ENCODE measurements at regions not wholly inside any gene's neighbourhood (a gene's known extent, or its start where the extent isn't known, plus 50 kb on each side); places are given as distances from the start of the nearest gene placed in this dataset.
"Not testable (repeated sequence)": the region's sequence is repeated elsewhere in the genome, so short reads cannot be mapped to it uniquely, and the experiment has no call there.

GRCh38 chr5:177941386-177941785, 54.7 kb downstream of the PROP1 start:
- not testable (repeated sequence) for H3K27me3 ChIP-seq (ENCODE audit: control insufficient read depth in 3 of 3, insufficient read depth in 3 of 3, low read length in 3 of 3); H3K9me3 ChIP-seq (ENCODE audit: control insufficient read depth in 2 of 2, insufficient read depth in 1 of 2, low read depth in 1 of 2, low read length in 1 of 2); FAIRE-seq; H3K36me3 ChIP-seq (ENCODE audit: control insufficient read depth in 3 of 3, insufficient read depth in 2 of 3, low read depth in 1 of 3, low read length in 3 of 3); H3K4me3 ChIP-seq (ENCODE audit: low read depth in 1 of 3, low read length in 3 of 3); DNase-seq; H3K4me1 ChIP-seq (ENCODE audit: control insufficient read depth in 3 of 3, insufficient read depth in 2 of 3, low read depth in 1 of 3, low read length in 2 of 3); H3K27ac ChIP-seq (ENCODE audit: low read depth in 1 of 3, low read length in 2 of 3)
- 78 to 85% (median 81%) methylated on average over 5 of the region's 5 CpGs for WGBS, 3 donors

- peak; percentile 30 to 43 for DNase-seq
- not testable (repeated sequence) for H3K27me3 ChIP-seq (ENCODE audit: control insufficient read depth in 3 of 3, insufficient read depth in 3 of 3, low read length in 3 of 3); H3K27ac ChIP-seq (ENCODE audit: low read depth in 1 of 3, low read length in 2 of 3); H3K4me3 ChIP-seq (ENCODE audit: low read depth in 1 of 3, low read length in 3 of 3); H3K4me1 ChIP-seq (ENCODE audit: control insufficient read depth in 3 of 3, insufficient read depth in 2 of 3, low read depth in 1 of 3, low read length in 2 of 3); H3K9me3 ChIP-seq (ENCODE audit: control insufficient read depth in 2 of 2, insufficient read depth in 1 of 2, low read depth in 1 of 2, low read length in 1 of 2); H3K36me3 ChIP-seq (ENCODE audit: control insufficient read depth in 3 of 3, insufficient read depth in 2 of 3, low read depth in 1 of 3, low read length in 3 of 3); FAIRE-seq
- WGBS, 3 donors = 3 to 8% (median 4%) methylated on average over 27 to 79 of the region's 79 CpGs
These were observed 56.5 kb downstream of the PROP1 start for GRCh38 chr5:177939246-177940171.

DNA sequence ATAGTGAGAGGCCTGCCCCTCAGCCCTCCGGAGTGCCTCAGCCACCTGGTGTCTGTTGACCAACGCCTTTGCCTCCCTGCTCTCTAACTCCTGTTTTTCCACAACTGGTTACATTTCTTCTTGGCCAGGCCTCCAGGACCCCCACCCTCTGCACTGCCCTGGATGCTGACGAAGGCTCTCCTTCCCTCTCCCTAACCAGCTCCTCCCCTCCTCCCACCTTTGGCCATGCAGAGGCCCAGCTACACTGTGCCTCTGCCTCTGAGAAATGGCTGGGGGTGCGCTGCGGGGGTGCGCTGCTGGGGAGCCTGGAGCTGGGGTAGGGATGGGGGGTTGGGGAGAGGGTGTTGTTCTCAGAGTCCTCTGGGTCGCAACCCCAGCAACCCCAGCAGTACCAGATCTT, 57.3 kb downstream of the PROP1 start:
- not testable (repeated sequence) for H3K9me3 ChIP-seq (ENCODE audit: control insufficient read depth in 2 of 2, insufficient read depth in 1 of 2, low read depth in 1 of 2, low read length in 1 of 2); FAIRE-seq; H3K27ac ChIP-seq (ENCODE audit: low read depth in 1 of 3, low read length in 2 of 3); H3K36me3 ChIP-seq (ENCODE audit: control insufficient read depth in 3 of 3, insufficient read depth in 2 of 3, low read depth in 1 of 3, low read length in 3 of 3); H3K4me1 ChIP-seq (ENCODE audit: control insufficient read depth in 3 of 3, insufficient read depth in 2 of 3, low read depth in 1 of 3, low read length in 2 of 3); DNase-seq; H3K27me3 ChIP-seq (ENCODE audit: control insufficient read depth in 3 of 3, insufficient read depth in 3 of 3, low read length in 3 of 3); H3K4me3 ChIP-seq (ENCODE audit: low read depth in 1 of 3, low read length in 3 of 3)
- WGBS, 3 donors = 17 to 32% (median 29%) methylated on average over 7 of the region's 7 CpGs

- H3K36me3 ChIP-seq (ENCODE audit: control insufficient read depth in 3 of 3, insufficient read depth in 2 of 3, low read depth in 1 of 3, low read length in 3 of 3); H3K27me3 ChIP-seq (ENCODE audit: control insufficient read depth in 3 of 3, insufficient read depth in 3 of 3, low read length in 3 of 3); H3K27ac ChIP-seq (ENCODE audit: low read depth in 1 of 3, low read length in 2 of 3); FAIRE-seq; H3K9me3 ChIP-seq (ENCODE audit: control insufficient read depth in 2 of 2, insufficient read depth in 1 of 2, low read depth in 1 of 2, low read length in 1 of 2); H3K4me1 ChIP-seq (ENCODE audit: control insufficient read depth in 3 of 3, insufficient read depth in 2 of 3, low read depth in 1 of 3, low read length in 2 of 3); H3K4me3 ChIP-seq (ENCODE audit: low read depth in 1 of 3, low read length in 3 of 3): not testable (repeated sequence)
- DNase-seq = peak in 1 of 2 donors; percentile 2
These were observed 61.8 kb downstream of the PROP1 start for GRCh38 chr5:177934233-177934632.

GRCh38 chr5:177930269-177931022, 65.6 kb downstream of the PROP1 start:
- WGBS, 3 donors = 57 to 75% (median 73%) methylated on average over 9 to 19 of the region's 19 CpGs
- not testable (repeated sequence) for H3K4me3 ChIP-seq (ENCODE audit: low read depth in 1 of 3, low read length in 3 of 3); H3K36me3 ChIP-seq (ENCODE audit: control insufficient read depth in 3 of 3, insufficient read depth in 2 of 3, low read depth in 1 of 3, low read length in 3 of 3); H3K4me1 ChIP-seq (ENCODE audit: control insufficient read depth in 3 of 3, insufficient read depth in 2 of 3, low read depth in 1 of 3, low read length in 2 of 3); H3K9me3 ChIP-seq (ENCODE audit: control insufficient read depth in 2 of 2, insufficient read depth in 1 of 2, low read depth in 1 of 2, low read length in 1 of 2); DNase-seq; H3K27me3 ChIP-seq (ENCODE audit: control insufficient read depth in 3 of 3, insufficient read depth in 3 of 3, low read length in 3 of 3); H3K27ac ChIP-seq (ENCODE audit: low read depth in 1 of 3, low read length in 2 of 3); FAIRE-seq

DNA sequence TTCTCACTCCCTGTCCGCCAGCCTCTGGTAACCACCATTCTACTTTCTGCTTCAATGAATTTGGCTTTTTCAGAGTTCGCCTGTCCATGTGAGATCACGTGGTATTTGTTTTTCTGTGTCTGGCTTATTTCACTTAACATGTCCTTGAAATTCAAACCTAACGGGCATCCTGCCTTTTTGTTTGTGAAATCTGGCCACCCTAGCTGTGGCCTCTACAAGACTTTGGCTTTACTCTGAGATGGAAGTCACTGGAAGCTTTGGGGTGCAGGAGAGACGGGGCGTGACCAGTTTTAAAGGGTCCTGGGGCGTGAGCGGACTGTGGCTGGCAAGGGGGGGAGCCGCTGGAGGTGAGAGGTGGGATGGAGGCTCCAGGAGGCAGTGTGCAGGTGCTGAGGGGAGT, 66.4 kb downstream of the PROP1 start:
- not testable (repeated sequence) for FAIRE-seq; H3K27me3 ChIP-seq (ENCODE audit: control insufficient read depth in 3 of 3, insufficient read depth in 3 of 3, low read length in 3 of 3); H3K27ac ChIP-seq (ENCODE audit: low read depth in 1 of 3, low read length in 2 of 3); H3K9me3 ChIP-seq (ENCODE audit: control insufficient read depth in 2 of 2, insufficient read depth in 1 of 2, low read depth in 1 of 2, low read length in 1 of 2); H3K4me1 ChIP-seq (ENCODE audit: control insufficient read depth in 3 of 3, insufficient read depth in 2 of 3, low read depth in 1 of 3, low read length in 2 of 3); H3K4me3 ChIP-seq (ENCODE audit: low read depth in 1 of 3, low read length in 3 of 3); H3K36me3 ChIP-seq (ENCODE audit: control insufficient read depth in 3 of 3, insufficient read depth in 2 of 3, low read depth in 1 of 3, low read length in 3 of 3); DNase-seq
- 89 to 100% (median 94%) methylated on average over 5 to 9 of the region's 9 CpGs for WGBS, 3 donors

DNA sequence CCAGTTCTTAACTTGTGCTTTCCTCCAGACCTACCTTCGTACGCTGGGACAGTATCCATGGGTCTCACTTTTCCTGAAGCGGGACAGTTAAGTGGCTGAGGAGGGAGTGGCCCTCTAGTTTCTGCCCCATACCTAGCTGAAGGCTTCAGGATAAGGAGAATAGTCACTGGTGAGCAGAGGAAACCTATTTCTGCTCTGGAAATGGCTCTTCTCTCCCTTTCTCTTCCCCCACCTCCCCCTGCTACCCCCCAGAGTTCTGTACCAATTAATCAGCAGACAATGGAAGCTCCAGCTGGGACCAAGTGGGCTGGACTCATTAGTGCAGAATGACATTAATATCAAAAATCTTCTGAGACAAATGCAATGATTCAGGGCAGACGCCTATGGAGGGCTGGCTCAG, 68.5 kb downstream of the PROP1 start:
- not testable (repeated sequence) for FAIRE-seq; H3K27ac ChIP-seq (ENCODE audit: low read depth in 1 of 3, low read length in 2 of 3); H3K36me3 ChIP-seq (ENCODE audit: control insufficient read depth in 3 of 3, insufficient read depth in 2 of 3, low read depth in 1 of 3, low read length in 3 of 3); H3K9me3 ChIP-seq (ENCODE audit: control insufficient read depth in 2 of 2, insufficient read depth in 1 of 2, low read depth in 1 of 2, low read length in 1 of 2); H3K27me3 ChIP-seq (ENCODE audit: control insufficient read depth in 3 of 3, insufficient read depth in 3 of 3, low read length in 3 of 3); H3K4me3 ChIP-seq (ENCODE audit: low read depth in 1 of 3, low read length in 3 of 3); DNase-seq; H3K4me1 ChIP-seq (ENCODE audit: control insufficient read depth in 3 of 3, insufficient read depth in 2 of 3, low read depth in 1 of 3, low read length in 2 of 3)
- WGBS, 3 donors = no CpG with 5 or more reads among the region's 4 CpGs

GRCh38 chr5:177924577-177924976, 71.5 kb downstream of the PROP1 start:
- not testable (repeated sequence) for H3K36me3 ChIP-seq (ENCODE audit: control insufficient read depth in 3 of 3, insufficient read depth in 2 of 3, low read depth in 1 of 3, low read length in 3 of 3); H3K9me3 ChIP-seq (ENCODE audit: control insufficient read depth in 2 of 2, insufficient read depth in 1 of 2, low read depth in 1 of 2, low read length in 1 of 2); H3K27me3 ChIP-seq (ENCODE audit: control insufficient read depth in 3 of 3, insufficient read depth in 3 of 3, low read length in 3 of 3); DNase-seq; FAIRE-seq; H3K4me1 ChIP-seq (ENCODE audit: control insufficient read depth in 3 of 3, insufficient read depth in 2 of 3, low read depth in 1 of 3, low read length in 2 of 3); H3K4me3 ChIP-seq (ENCODE audit: low read depth in 1 of 3, low read length in 3 of 3); H3K27ac ChIP-seq (ENCODE audit: low read depth in 1 of 3, low read length in 2 of 3)
- 37 to 60% methylated on average over 2 to 3 of the region's 11 CpGs; no CpG with 5 or more reads in 1 of the 3 donors for WGBS, 3 donors

All from small intestine (tissue), 7 donors.